Effector memory CD4-positive, alpha-beta T cell (primary cell): ENCODE measurements at regions not wholly inside any gene's neighbourhood (a gene's known extent, or its start where the extent isn't known, plus 50 kb on each side); places are given as distances from the start of the nearest gene placed in this dataset.
A peak's percentile ranks its signal among the peaks of the same experiment; 100 is the strongest.
"Not testable (repeated sequence)": the region's sequence is repeated elsewhere in the genome, so short reads cannot be mapped to it uniquely, and the experiment has no call there.

ENCODE experiments used
- DNase-seq, 3 donors: peaks; one replicate each; pipeline ENCODE4 v3.0.0-alpha.2; 2020
- H3K27ac ChIP-seq: 2 replicates; pipeline ENCODE4 v1.7.0; 2013; ENCODE audit warnings: mild to moderate bottlenecking, low read length, moderate library complexity; ENCODE audit not compliant: insufficient read depth, poor library complexity, severe bottlenecking
- H3K27me3 ChIP-seq: replicated peaks from 2 replicates; pipeline ENCODE4 v1.7.0; 2013; ENCODE audit warnings: mild to moderate bottlenecking, low read length; ENCODE audit not compliant: insufficient read depth, control insufficient read depth, poor library complexity, severe bottlenecking
- H3K36me3 ChIP-seq: 2 replicates; pipeline ENCODE4 v1.7.0; 2013; ENCODE audit warnings: mild to moderate bottlenecking, low read length, moderate library complexity; ENCODE audit not compliant: control insufficient read depth, insufficient read depth
- H3K4me1 ChIP-seq: 2 replicates; pipeline ENCODE4 v1.7.0; 2013; ENCODE audit warnings: low read length, mild to moderate bottlenecking; ENCODE audit not compliant: control insufficient read depth, insufficient read depth, poor library complexity, severe bottlenecking
- H3K4me3 ChIP-seq: 2 replicates; pipeline ENCODE4 v1.7.0; 2013; ENCODE audit warnings: low read length, low read depth, mild to moderate bottlenecking; ENCODE audit not compliant: insufficient read depth, poor library complexity, severe bottlenecking
- H3K9me3 ChIP-seq: 2 replicates; pipeline ENCODE4 v1.7.0; 2013; ENCODE audit warnings: mild to moderate bottlenecking, low read length, moderate library complexity; ENCODE audit not compliant: control insufficient read depth

GRCh38 chr13:26872525-26873385 lies 112.2 kb upstream of the GPR12 start:
- H3K36me3 ChIP-seq: no peaks in the 10 kb centered on the region
- H3K9me3 ChIP-seq: no peaks in the 10 kb centered on the region
- H3K4me3 ChIP-seq: no peak overlapping the region
- DNase-seq: peak in 1 of 3 donors; percentile 18
- no peak overlapping the region for H3K27ac ChIP-seq
- no peaks in the 10 kb centered on the region for H3K4me1 ChIP-seq
- no peaks in the 10 kb centered on the region for H3K27me3 ChIP-seq

DNA sequence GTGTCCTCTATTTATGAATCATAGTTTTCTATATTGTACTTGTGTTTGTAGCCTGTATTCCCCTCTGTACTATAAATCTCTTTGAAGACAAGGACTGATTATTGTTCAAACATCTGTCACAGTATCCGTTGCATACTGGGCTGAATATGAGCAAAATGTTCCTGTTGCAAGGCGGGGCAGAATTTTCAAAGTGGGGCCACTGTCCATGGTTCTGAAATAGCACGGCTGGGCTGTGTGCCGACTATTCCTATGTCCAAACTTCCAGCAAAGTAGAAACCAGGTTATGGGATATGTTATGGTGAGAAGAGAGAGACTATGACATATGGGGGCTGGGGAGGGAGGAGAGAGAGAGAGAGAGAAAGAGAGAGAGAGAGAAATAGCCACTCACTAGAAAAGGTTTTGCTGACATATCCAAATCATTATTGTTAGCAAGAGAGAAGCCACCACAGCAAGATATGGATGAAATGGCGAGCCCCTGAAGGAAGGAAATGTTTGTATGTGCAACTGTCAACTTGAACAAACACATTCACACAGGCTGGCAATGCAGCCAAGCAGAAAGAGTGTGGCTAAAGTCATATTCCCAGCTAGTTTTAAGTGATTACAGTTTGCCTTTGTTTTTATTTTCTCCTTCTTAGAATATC lies 107.0 kb upstream of the GPR12 start:
- H3K9me3 ChIP-seq: no peaks in the 10 kb centered on the region
- no peaks in the 10 kb centered on the region for H3K36me3 ChIP-seq
- no peak for DNase-seq
- H3K4me1 ChIP-seq: no peaks in the 10 kb centered on the region
- H3K4me3 ChIP-seq: no peak overlapping the region
- H3K27me3 ChIP-seq: no peaks in the 10 kb centered on the region
- H3K27ac ChIP-seq: no peak overlapping the region

GRCh38 chr13:26864576-26864975 lies 104.0 kb upstream of the GPR12 start:
- Histone ChIP-seq H3K27ac (no peak overlapping the region), H3K36me3 (no peaks in the 10 kb centered on the region), H3K4me1 (no peaks in the 10 kb centered on the region), H3K27me3 (no peaks in the 10 kb centered on the region), H3K9me3 (no peaks in the 10 kb centered on the region), H3K4me3 (no peak overlapping the region)
- DNase-seq: no peak

DNA sequence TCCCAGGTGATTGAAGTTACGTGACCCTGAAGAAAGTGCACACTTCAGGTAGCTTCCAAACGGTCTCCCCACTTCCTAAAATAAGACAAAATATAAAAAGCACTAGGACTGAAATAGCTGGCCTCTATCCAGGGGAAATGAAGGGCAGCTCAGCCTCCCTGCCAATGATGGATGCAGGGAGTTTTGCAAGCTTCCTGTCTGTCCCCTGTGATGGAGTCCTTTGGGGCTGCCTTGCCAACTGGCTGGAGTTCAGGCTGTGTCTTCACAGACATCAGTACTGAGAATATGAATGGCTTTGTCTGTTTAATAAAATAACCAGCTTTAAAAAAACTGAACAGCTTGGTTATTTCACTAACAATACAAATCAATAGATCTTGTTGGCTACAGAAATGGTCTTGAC lies 101.4 kb upstream of the GPR12 start:
- Histone ChIP-seq H3K36me3 (no peaks in the 10 kb centered on the region), H3K9me3 (no peaks in the 10 kb centered on the region), H3K4me1 (no peaks in the 10 kb centered on the region), H3K27ac (no peak overlapping the region), H3K4me3 (no peak overlapping the region), H3K27me3 (no peaks in the 10 kb centered on the region)
- DNase-seq: no peak

DNA sequence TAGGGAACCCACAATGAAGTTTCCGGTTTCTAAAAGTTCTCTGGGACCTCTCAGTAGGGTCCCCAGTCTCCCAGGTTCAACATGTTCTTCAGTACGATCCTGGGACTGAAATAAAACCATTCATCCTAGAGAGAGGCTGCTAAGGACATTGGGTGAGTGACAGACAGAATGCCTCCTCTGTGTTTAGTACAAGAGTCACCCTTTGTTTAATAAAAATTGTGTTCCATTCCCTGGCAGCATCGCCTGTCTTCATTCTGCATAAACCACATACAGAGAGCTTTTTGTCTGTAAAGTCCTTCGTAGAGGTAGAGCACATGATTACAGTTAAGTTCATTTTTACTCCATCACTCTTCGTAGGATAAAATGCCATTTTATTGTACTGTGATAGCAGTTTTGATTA lies 95.3 kb upstream of the GPR12 start:
- H3K4me3 ChIP-seq: no peak overlapping the region
- no peak for DNase-seq
- no peaks in the 10 kb centered on the region for H3K9me3 ChIP-seq
- no peaks in the 10 kb centered on the region for H3K27me3 ChIP-seq
- H3K36me3 ChIP-seq: no peaks in the 10 kb centered on the region
- no peaks in the 10 kb centered on the region for H3K4me1 ChIP-seq
- H3K27ac ChIP-seq: no peak overlapping the region

DNA sequence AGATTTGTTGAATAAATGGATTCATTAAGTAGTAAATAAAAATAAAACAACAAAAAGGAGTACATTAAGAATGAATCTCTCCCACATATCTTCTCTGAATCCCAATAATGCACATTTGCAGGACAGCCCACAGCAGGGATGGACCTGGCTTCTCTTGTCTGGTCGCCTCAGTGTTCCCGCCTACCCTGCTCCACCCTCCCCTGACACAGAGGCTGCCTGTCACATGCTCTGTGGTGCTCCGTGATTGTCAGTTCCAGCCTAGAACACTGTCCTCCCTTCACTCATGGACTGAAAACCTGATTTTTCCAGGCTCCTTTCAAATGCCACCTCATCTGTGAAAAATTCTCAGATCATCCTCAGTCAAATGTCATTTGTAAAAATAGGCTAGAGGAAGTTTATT lies 94.5 kb upstream of the GPR12 start:
- H3K4me3 ChIP-seq: no peak overlapping the region
- no peaks in the 10 kb centered on the region for H3K36me3 ChIP-seq
- no peak overlapping the region for H3K27ac ChIP-seq
- no peaks in the 10 kb centered on the region for H3K4me1 ChIP-seq
- no peaks in the 10 kb centered on the region for H3K9me3 ChIP-seq
- no peaks in the 10 kb centered on the region for H3K27me3 ChIP-seq
- DNase-seq: no peak

GRCh38 chr13:26853323-26853722 lies 92.7 kb upstream of the GPR12 start:
- no peaks in the 10 kb centered on the region for H3K4me1 ChIP-seq
- no peaks in the 10 kb centered on the region for H3K27me3 ChIP-seq
- no peak for DNase-seq
- H3K36me3 ChIP-seq: no peaks in the 10 kb centered on the region
- no peak overlapping the region for H3K27ac ChIP-seq
- H3K9me3 ChIP-seq: no peaks in the 10 kb centered on the region
- H3K4me3 ChIP-seq: no peak overlapping the region

- Histone ChIP-seq H3K27me3 (no peaks in the 10 kb centered on the region), H3K36me3 (no peaks in the 10 kb centered on the region), H3K4me1 (no peaks in the 10 kb centered on the region), H3K9me3 (no peaks in the 10 kb centered on the region), H3K4me3 (no peak overlapping the region), H3K27ac (no peak overlapping the region)
- DNase-seq: no peak
Observed at GRCh38 chr13:26847281-26847680, 86.7 kb upstream of the GPR12 start.

GRCh38 chr13:26845063-26845462 lies 84.5 kb upstream of the GPR12 start:
- H3K4me1 ChIP-seq, H3K27me3 ChIP-seq, H3K9me3 ChIP-seq, H3K36me3 ChIP-seq, H3K4me3 ChIP-seq, DNase-seq, H3K27ac ChIP-seq: not testable (repeated sequence)

DNA sequence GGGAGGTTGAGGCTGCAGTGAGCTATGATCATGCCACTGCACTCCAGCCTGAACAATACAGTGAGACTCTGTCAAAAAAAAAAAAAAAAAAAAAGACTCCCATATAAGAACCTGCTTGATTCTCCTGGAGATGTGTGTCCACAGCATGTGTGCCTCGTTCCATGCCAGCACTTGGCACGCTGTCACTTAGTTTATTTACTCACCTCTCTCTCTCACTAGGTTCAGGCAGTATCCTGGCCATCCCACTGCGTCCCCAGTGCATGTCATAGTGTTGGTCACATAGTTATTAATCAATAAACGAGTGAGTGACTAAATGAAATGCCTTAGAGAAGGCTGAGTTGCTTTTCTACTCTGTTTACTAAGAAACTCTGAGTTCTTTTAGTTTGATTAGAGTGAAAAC lies 79.1 kb upstream of the GPR12 start:
- Histone ChIP-seq H3K27ac (no peak overlapping the region), H3K9me3 (no peaks in the 10 kb centered on the region), H3K4me3 (no peak overlapping the region), H3K4me1 (no peaks in the 10 kb centered on the region), H3K27me3 (no peaks in the 10 kb centered on the region), H3K36me3 (no peaks in the 10 kb centered on the region)
- DNase-seq: no peak
